ENCODE measurements at regions not wholly inside any gene's neighbourhood (a gene's known extent, or its start where the extent isn't known, plus 50 kb on each side); places are given as distances from the start of the nearest gene placed in this dataset.

DNA sequence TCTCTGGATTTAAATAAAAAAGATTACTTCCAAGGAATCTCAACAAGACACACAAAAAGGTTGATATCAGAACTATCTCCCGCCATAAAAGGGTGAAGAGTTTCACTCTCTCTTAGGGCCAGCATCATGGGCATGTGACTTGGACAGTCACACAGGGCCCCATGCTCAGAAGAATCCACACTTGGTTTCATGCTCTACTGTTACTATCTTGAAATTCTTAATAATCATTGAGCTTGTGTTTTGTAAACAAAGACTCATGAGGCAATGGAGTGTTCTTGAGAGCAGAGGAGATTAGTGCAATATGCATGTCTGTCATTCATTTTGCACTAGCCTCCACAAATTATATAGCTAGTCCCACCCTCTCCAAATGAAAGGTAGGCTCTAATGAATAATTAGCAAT is 58.4 kb downstream of the HMHB1 start:
- Histone ChIP-seq H3K36me3 (no peaks in the 10 kb centered on the region), H3K27me3 (no peaks in the 10 kb centered on the region), H3K9me3 (no peaks in the 10 kb centered on the region), H3K4me1 (no peaks in the 10 kb centered on the region), H3K27ac (no peak overlapping the region), H3K4me3 (no peak overlapping the region)
- TF ChIP-seq POLR2A (IDR thresholded peaks at IDR 0.05) (no peak), CTCF (IDR thresholded peaks at IDR 0.05) (no peak)
- no peak for DNase-seq

DNA sequence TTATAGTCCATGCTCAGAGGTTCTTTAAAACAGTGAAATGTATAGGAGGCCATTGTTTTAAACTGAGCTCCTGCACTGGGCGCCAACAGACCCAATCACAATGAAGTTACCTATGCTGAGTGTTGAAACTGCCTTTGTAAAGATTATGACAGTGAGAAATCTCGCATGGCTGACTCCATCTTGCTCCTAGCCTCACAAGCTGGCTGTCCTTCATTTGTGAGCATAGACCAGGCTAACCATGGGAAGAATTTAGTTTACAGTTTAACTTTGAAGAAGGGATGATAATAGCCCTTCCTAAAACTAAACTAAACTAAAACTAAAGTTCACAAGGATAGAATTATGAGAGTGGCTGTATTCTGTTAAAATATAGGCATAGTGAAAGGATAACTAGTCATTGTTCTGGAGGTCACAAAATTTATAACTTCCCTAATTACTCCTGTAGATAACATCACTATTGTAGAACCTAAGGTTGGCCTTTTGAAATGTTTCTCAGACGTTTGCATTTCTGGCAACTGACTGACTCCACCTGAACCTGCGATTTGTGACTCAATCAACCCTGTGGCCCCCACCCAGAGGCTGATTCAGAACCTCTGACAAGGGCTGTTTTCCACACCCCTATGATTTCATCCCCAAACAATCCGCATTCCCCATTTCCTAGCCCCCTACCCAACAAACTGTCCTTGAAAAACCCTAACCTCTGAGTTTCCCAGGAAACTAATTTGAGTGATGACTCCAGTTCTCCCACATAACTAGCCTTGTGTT is 59.1 kb downstream of the HMHB1 start:
- no peak overlapping the region for H3K27ac ChIP-seq
- no peak overlapping the region for H3K4me3 ChIP-seq
- DNase-seq, result no peak
- no peaks in the 10 kb centered on the region for H3K4me1 ChIP-seq
- no peaks in the 10 kb centered on the region for H3K36me3 ChIP-seq
- no peaks in the 10 kb centered on the region for H3K9me3 ChIP-seq
- TF ChIP-seq POLR2A (IDR thresholded peaks at IDR 0.05) (no peak), CTCF (IDR thresholded peaks at IDR 0.05) (no peak)
- H3K27me3 ChIP-seq, result no peaks in the 10 kb centered on the region

GRCh38 chr5:143871672-143872071 is 59.7 kb downstream of the HMHB1 start:
- no peak overlapping the region for H3K4me3 ChIP-seq
- H3K9me3 ChIP-seq, result no peaks in the 10 kb centered on the region
- no peak overlapping the region for H3K27ac ChIP-seq
- DNase-seq, result no peak
- H3K36me3 ChIP-seq, result no peaks in the 10 kb centered on the region
- H3K4me1 ChIP-seq, result no peaks in the 10 kb centered on the region
- TF ChIP-seq POLR2A (IDR thresholded peaks at IDR 0.05) (no peak), CTCF (IDR thresholded peaks at IDR 0.05) (no peak)
- H3K27me3 ChIP-seq, result no peaks in the 10 kb centered on the region

DNA sequence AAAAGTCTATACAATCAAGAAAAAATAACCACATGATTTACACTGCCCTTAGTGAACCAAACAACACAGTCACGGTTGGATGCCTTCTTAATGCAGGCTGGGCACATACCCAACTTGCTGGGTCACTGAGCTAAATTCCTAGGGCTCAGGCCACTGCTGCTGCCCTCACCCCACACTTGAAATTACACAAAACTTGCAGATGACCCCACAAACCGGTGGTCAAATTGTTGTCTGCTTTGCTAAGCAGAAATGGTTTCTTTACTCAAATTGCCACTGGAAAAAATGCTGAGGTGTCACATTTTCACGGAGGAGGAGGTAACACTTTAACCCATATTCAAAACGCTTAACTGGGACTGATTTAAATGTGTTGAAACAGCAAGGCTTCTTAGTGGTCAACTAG is 62.4 kb downstream of the HMHB1 start:
- DNase-seq, result no peak
- Histone ChIP-seq H3K27me3 (no peaks in the 10 kb centered on the region), H3K27ac (no peak overlapping the region), H3K4me3 (no peak overlapping the region), H3K9me3 (no peaks in the 10 kb centered on the region), H3K36me3 (no peaks in the 10 kb centered on the region), H3K4me1 (no peaks in the 10 kb centered on the region)
- TF ChIP-seq POLR2A (IDR thresholded peaks at IDR 0.05) (no peak), CTCF (IDR thresholded peaks at IDR 0.05) (no peak)

DNA sequence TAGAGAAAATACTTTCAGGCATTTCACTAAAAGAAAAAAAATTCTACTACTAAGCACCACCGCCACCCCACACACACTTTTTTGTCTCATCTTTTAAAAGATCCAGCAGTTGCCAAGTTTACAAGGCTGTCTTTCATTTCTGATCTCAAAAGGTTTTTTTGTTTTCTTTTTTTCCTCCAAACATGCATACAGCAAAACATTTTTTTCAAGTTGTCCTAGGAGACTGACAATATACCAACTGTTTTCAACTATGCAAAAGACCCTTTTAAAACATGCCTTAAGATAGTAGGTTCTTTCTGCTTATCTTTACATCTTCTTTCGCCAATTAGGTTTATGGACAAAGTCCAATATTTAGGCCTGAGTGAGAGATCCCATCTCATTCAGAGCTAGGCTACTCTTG is 65.2 kb downstream of the HMHB1 start:
- Histone ChIP-seq H3K27me3 (no peaks in the 10 kb centered on the region), H3K4me3 (no peak overlapping the region), H3K36me3 (no peaks in the 10 kb centered on the region), H3K4me1 (no peaks in the 10 kb centered on the region), H3K27ac (no peak overlapping the region), H3K9me3 (no peaks in the 10 kb centered on the region)
- TF ChIP-seq CTCF (IDR thresholded peaks at IDR 0.05), result no peak
- TF ChIP-seq POLR2A (IDR thresholded peaks at IDR 0.05), result no peak
- no peak for DNase-seq

DNA sequence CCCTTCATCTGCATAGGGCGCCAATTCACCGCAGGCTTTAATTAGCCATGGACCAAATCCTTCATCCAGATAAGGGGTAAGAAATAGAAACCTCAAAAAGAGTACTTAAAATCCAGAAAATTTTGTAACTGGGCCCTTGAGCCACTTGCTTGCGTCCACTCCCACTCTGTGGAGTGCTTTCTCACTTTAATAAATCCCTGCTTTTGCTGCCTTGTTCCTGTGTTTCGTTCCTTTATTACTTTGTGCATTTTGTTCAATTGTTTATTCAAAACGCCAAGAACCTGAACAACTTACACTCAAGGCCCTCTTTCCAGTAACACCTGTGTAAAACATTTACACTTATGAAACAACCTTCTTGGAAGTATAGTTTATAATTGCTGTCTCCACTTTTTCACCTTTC is 66.5 kb downstream of the HMHB1 start:
- Histone ChIP-seq H3K4me1 (no peaks in the 10 kb centered on the region), H3K27me3 (no peaks in the 10 kb centered on the region), H3K36me3 (no peaks in the 10 kb centered on the region), H3K9me3 (no peaks in the 10 kb centered on the region), H3K27ac (no peak overlapping the region), H3K4me3 (no peak overlapping the region)
- TF ChIP-seq CTCF (IDR thresholded peaks at IDR 0.05), result no peak
- no peak for TF ChIP-seq POLR2A (IDR thresholded peaks at IDR 0.05)
- DNase-seq, result no peak
